ENCODE measurements at regions not wholly inside any gene's neighbourhood (a gene's known extent, or its start where the extent isn't known, plus 50 kb on each side); places are given as distances from the start of the nearest gene placed in this dataset.

DNA sequence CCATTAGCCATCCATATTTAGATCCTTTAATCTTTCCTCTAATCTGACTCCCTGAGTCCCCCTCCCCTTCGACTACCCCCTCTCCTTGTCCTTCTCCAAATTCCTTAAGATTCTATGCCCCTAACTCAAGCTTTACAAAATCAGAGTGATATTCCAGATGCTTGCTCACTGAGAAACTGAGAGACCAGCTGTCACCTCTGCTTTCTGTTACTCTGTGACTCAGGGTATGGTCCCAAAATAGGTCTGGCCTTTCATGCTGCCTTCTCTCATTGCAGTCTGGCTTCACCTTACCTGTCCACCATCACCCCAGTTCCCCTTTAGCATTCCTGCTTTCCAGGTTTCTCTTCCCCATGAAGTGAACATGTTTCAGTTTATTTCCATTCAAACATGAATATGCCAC is 383.3 kb upstream of the SLC30A5 start:
- H3K9me3 ChIP-seq = no peaks in the 10 kb centered on the region
- DNase-seq = no peak
- TF ChIP-seq EP300 (IDR thresholded peaks at IDR 0.05) = no peak
- TF ChIP-seq POLR2A (IDR thresholded peaks at IDR 0.05) = no peak
- TF ChIP-seq, protein P1, sequence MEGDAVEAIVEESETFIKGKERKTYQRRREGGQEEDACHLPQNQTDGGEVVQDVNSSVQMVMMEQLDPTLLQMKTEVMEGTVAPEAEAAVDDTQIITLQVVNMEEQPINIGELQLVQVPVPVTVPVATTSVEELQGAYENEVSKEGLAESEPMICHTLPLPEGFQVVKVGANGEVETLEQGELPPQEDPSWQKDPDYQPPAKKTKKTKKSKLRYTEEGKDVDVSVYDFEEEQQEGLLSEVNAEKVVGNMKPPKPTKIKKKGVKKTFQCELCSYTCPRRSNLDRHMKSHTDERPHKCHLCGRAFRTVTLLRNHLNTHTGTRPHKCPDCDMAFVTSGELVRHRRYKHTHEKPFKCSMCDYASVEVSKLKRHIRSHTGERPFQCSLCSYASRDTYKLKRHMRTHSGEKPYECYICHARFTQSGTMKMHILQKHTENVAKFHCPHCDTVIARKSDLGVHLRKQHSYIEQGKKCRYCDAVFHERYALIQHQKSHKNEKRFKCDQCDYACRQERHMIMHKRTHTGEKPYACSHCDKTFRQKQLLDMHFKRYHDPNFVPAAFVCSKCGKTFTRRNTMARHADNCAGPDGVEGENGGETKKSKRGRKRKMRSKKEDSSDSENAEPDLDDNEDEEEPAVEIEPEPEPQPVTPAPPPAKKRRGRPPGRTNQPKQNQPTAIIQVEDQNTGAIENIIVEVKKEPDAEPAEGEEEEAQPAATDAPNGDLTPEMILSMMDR (IDR thresholded peaks at IDR 0.05) = no peak
- no peak overlapping the region for H3K4me3 ChIP-seq
- H3K27ac ChIP-seq = no peak overlapping the region
- no peaks in the 10 kb centered on the region for H3K27me3 ChIP-seq
- intact Hi-C loops (cut with DNase I) = no loop called here
- no peaks in the 10 kb centered on the region for H3K36me3 ChIP-seq
- 68 to 85% (median 70%) methylated on average over 1 of the region's 1 CpG for WGBS, 3 donors
- H3K4me1 ChIP-seq (ENCODE audit: insufficient read depth) = no peaks in the 10 kb centered on the region

DNA sequence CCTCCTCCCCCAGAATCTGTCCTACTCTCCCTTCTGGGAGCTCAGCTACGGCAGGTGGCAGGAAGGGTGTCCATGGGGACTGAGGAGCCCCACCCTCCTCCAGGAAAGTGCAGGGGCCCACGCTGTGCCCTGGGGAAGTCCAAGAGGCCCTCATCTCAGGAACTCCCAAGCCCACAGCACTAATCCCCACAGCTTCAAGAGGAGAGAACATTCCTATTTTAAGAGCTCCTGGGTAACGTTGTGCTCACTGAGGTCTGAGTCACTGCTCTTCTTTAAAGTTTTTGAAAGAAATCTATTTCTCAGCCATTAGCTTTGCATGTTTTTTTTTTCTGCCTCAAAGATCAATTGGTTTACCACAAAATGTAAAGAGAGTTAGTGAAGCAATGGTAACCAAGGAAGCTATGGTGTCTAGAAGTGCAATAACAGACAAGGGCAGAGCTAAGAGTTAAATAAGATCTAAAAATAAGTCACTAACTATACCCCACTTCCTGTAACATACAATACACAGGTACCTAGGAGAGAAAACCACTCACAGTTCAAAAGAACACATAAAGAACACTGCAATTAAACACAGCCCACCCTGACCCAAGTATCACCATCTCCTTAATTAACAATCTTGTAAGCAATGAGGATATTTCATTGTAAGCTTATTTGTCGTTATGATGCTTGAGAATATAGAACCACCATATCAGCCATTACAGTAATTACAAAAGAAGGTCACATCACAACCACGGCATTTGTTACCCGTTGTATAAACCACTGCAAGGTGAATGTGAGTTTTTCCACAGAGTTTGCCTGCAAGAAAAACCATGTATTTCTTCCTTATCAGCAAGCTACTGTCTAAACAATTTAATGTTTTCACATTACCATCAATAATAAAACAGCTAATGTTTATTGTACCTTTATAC is 382.3 kb upstream of the SLC30A5 start:
- no peak for DNase-seq
- H3K4me3 ChIP-seq = no peak overlapping the region
- intact Hi-C loops (cut with DNase I) = loop anchor here in 1 of 4 donors (2.0 kb wide), 1 partner anchor 19 kb away; no protein-coding TSS in a partner anchor
- no peaks in the 10 kb centered on the region for H3K4me1 ChIP-seq (ENCODE audit: insufficient read depth)
- H3K27me3 ChIP-seq = no peaks in the 10 kb centered on the region
- 73 to 85% (median 74%) methylated on average over 6 of the region's 6 CpGs for WGBS, 3 donors
- no peaks in the 10 kb centered on the region for H3K36me3 ChIP-seq
- H3K27ac ChIP-seq = no peak overlapping the region
- TF ChIP-seq, protein P1 (IDR thresholded peaks at IDR 0.05) = no peak
- TF ChIP-seq POLR2A (IDR thresholded peaks at IDR 0.05) (no peak), EP300 (IDR thresholded peaks at IDR 0.05) (no peak)
- H3K9me3 ChIP-seq = no peaks in the 10 kb centered on the region

DNA sequence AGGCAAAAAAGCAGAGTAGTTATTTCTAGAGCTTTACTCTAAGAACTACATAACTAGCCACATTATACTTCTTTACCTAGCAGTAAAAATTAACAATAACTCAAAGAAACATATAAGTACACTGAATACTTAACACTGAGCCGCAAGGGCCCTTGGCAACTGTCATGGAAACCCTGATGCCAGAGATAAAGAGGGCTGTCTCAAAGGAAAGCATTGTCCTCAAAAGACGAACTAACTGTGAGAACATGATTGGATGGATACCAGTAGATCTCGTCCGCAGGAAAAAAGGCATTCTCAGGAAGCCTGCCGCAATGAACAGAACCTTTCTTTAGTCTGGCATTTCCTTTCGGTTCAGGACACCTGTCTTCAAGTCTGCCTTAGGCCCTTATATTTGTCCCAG is 379.0 kb upstream of the SLC30A5 start:
- H3K4me3 ChIP-seq = no peak overlapping the region
- H3K36me3 ChIP-seq = no peaks in the 10 kb centered on the region
- intact Hi-C loops (cut with DNase I) = no loop called here
- no peaks in the 10 kb centered on the region for H3K4me1 ChIP-seq (ENCODE audit: insufficient read depth)
- DNase-seq = no peak
- no peaks in the 10 kb centered on the region for H3K9me3 ChIP-seq
- TF ChIP-seq, protein P1 (IDR thresholded peaks at IDR 0.05) = no peak
- TF ChIP-seq EP300 (IDR thresholded peaks at IDR 0.05) = no peak
- TF ChIP-seq POLR2A (IDR thresholded peaks at IDR 0.05) = no peak
- 79 to 91% (median 91%) methylated on average over 6 of the region's 6 CpGs for WGBS, 3 donors
- H3K27me3 ChIP-seq = no peaks in the 10 kb centered on the region
- no peak overlapping the region for H3K27ac ChIP-seq

DNA sequence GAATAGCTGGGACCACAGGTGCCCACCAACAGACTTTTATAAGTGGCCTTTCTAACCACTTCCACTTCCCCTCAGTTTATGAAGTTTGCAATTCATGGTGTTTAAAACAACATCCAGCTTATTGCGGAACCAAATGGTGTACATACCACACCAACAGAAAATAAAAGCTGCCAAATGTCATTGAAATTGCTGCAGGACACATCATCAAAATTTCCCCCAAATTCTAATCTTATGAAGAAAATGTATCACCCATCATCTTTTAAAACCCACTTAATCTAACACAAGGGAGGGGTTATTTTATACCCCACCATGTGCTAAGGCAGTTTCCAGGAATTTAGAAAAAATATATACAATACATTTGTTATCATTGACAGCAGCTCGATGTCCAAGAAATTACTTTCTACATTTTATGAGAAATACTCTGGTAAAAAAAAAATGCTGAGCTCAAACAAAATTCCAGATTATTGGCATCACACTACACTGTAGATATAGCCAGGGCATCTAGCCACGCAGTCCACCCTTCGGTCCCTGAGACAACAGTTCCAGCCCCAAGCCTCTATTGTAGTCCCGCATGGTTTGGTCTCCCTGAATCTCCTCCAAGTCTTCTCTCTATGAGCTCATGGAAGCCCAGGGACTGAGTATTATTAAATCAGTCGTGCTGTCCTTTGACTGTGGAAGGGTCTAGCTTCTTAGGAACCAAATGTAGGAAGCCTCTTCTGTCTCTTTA is 372.8 kb upstream of the SLC30A5 start:
- Histone ChIP-seq H3K27me3 (no peaks in the 10 kb centered on the region), H3K27ac (no peak overlapping the region), H3K4me1 (ENCODE audit: insufficient read depth) (no peaks in the 10 kb centered on the region), H3K9me3 (no peaks in the 10 kb centered on the region), H3K36me3 (no peaks in the 10 kb centered on the region), H3K4me3 (no peak overlapping the region)
- no peak for TF ChIP-seq POLR2A (IDR thresholded peaks at IDR 0.05)
- TF ChIP-seq, protein P1 (IDR thresholded peaks at IDR 0.05) = no peak
- no peak for TF ChIP-seq EP300 (IDR thresholded peaks at IDR 0.05)
- intact Hi-C loops (cut with DNase I) = no loop called here
- WGBS, 3 donors = 70 to 78% (median 76%) methylated on average over 6 of the region's 6 CpGs
- no peak for DNase-seq

Data from ovary (tissue), 7 donors.